HG03064 (cell line): ENCODE measurements at regions not wholly inside any gene's neighbourhood (a gene's known extent, or its start where the extent isn't known, plus 50 kb on each side); places are given as distances from the start of the nearest gene placed in this dataset.
"Not testable (repeated sequence)": the region's sequence is repeated elsewhere in the genome, so short reads cannot be mapped to it uniquely, and the experiment has no call there.

Experiments used
- ATAC-seq: cut with Tn5 transposase; IDR thresholded peaks from one replicate; pipeline ENCODE4 v1.9.1; 2021; ENCODE audit warnings: low read depth; ENCODE audit not compliant: unreplicated experiment

GRCh38 chr16:62829607-62830006, 793.4 kb upstream of the CDH8 start:
- no peak for ATAC-seq

- ATAC-seq: no peak
Observed at GRCh38 chr16:62829084-62829483, 792.8 kb upstream of the CDH8 start.

- no peak for ATAC-seq
Observed at GRCh38 chr16:62821824-62822223, 785.6 kb upstream of the CDH8 start.

GRCh38 chr16:62816971-62817519, 780.8 kb upstream of the CDH8 start:
- no peak for ATAC-seq

- ATAC-seq: no peak
Observed at GRCh38 chr16:62814891-62815290, 778.7 kb upstream of the CDH8 start.

GRCh38 chr16:62805221-62805857, 769.1 kb upstream of the CDH8 start:
- ATAC-seq: no peak

- ATAC-seq: no peak
Observed at GRCh38 chr16:62794724-62795123, 758.5 kb upstream of the CDH8 start.

- not testable (repeated sequence) for ATAC-seq
Observed at GRCh38 chr16:62780081-62780480, 743.8 kb upstream of the CDH8 start.

- no peak for ATAC-seq
Observed at GRCh38 chr16:62764572-62764971, 728.3 kb upstream of the CDH8 start.

GRCh38 chr16:62760398-62760797, 724.2 kb upstream of the CDH8 start:
- no peak for ATAC-seq

GRCh38 chr16:62755938-62756337, 719.7 kb upstream of the CDH8 start:
- no peak for ATAC-seq

GRCh38 chr16:62752854-62753253, 716.6 kb upstream of the CDH8 start:
- ATAC-seq: no peak

- no peak for ATAC-seq
Observed at GRCh38 chr16:62751218-62751617, 715.0 kb upstream of the CDH8 start.

- no peak for ATAC-seq
Observed at GRCh38 chr16:62741692-62742091, 705.5 kb upstream of the CDH8 start.

GRCh38 chr16:62738666-62739460, 702.6 kb upstream of the CDH8 start:
- ATAC-seq: no peak

- no peak for ATAC-seq
Observed at GRCh38 chr16:62732092-62732491, 695.9 kb upstream of the CDH8 start.

- not testable (repeated sequence) for ATAC-seq
Observed at GRCh38 chr16:62724670-62725269, 688.5 kb upstream of the CDH8 start.

- no peak for ATAC-seq
Observed at GRCh38 chr16:62720651-62721050, 684.4 kb upstream of the CDH8 start.

- ATAC-seq: no peak
Observed at GRCh38 chr16:62717026-62717425, 680.8 kb upstream of the CDH8 start.

- ATAC-seq: no peak
Observed at GRCh38 chr16:62715701-62716100, 679.5 kb upstream of the CDH8 start.

GRCh38 chr16:62712566-62712965, 676.3 kb upstream of the CDH8 start:
- no peak for ATAC-seq
